Body of pancreas (tissue), 4 donors: ENCODE measurements at regions not wholly inside any gene's neighbourhood (a gene's known extent, or its start where the extent isn't known, plus 50 kb on each side); places are given as distances from the start of the nearest gene placed in this dataset.

ENCODE experiments used
- CTCF ChIP-seq, 7 experiments: fragments of 450-650 bp in 4 of 7; fragments of 200-600 bp in 3 of 7; sonication (generic) in 3 of 7; IDR thresholded peaks; one replicate each; pipeline ENCODE4 v1.5.1; 2016 to 2019; ENCODE audit warnings: antibody characterized with exemption in 7 of 7
- POLR2A ChIP-seq, 3 donors: fragments of 450-650 bp; IDR thresholded peaks; one replicate each; pipeline ENCODE4 v1.6.1; 2016; ENCODE audit warnings: antibody characterized with exemption in 3 of 3, mild to moderate bottlenecking in 2 of 3

GRCh38 chr4:57548856-57549255, 438.7 kb upstream of the IGFBP7 start:
- TF ChIP-seq CTCF (IDR thresholded peaks at IDR 0.05) (no peak), POLR2A (IDR thresholded peaks at IDR 0.05) (no peak)
